H1 (cell line): ENCODE measurements at regions not wholly inside any gene's neighbourhood (a gene's known extent, or its start where the extent isn't known, plus 50 kb on each side); places are given as distances from the start of the nearest gene placed in this dataset.

Source experiments
- CTCF ChIA-PET: fragments of 300-600 bp; sonication (Branson Sonifier 250); formaldehyde crosslinking; loops from one replicate; lab custom pipeline; 2021; ENCODE audit not compliant: partially characterized antibody; lab: Charles Lee
- POLR2A ChIA-PET: fragments of 300-600 bp; sonication (Branson Sonifier 250); formaldehyde crosslinking; loops from one replicate; lab custom pipeline; 2021; ENCODE audit warnings: inconsistent platforms; ENCODE audit not compliant: partially characterized antibody; lab: Charles Lee
- DNase-seq, 2 experiments: peaks; one replicate each; pipeline versions ENCODE4 v3.0.0 to v3.0.0-alpha.2; 2010 to 2022; ENCODE audit warnings: low spot score in 2 of 2, low read depth in 1 of 2, mixed read lengths in 1 of 2
- FAIRE-seq: peaks from 2 replicates; lab custom pipeline; 2011; peaks lifted over from hg19 to GRCh38; lab: Jason Lieb, UNC
- H2AFZ ChIP-seq: 2 replicates; pipeline ENCODE4 v1.8.1; 2012; ENCODE audit warnings: low read length, inconsistent platforms
- H2AK5ac ChIP-seq: 2 replicates; pipeline ENCODE4 v1.6.1; 2013; ENCODE audit warnings: low read depth, low read length
- H2BK120ac ChIP-seq: replicated peaks from 2 replicates; pipeline ENCODE3; 2013; ENCODE audit warnings: low read depth, low read length, inconsistent platforms
- H2BK12ac ChIP-seq: 2 replicates; pipeline ENCODE4 v1.6.1; 2013; ENCODE audit warnings: low read depth, low read length
- H2BK15ac ChIP-seq: 2 replicates; pipeline ENCODE4 v1.6.1; 2013; ENCODE audit warnings: low read length
- H2BK20ac ChIP-seq: 2 replicates; pipeline ENCODE4 v1.6.1; 2013; ENCODE audit warnings: low read length
- H2BK5ac ChIP-seq: 2 replicates; pipeline ENCODE4 v1.6.1; 2013; ENCODE audit warnings: low read depth, low read length
- H3K14ac ChIP-seq: 2 replicates; pipeline ENCODE4 v1.6.1; 2013; ENCODE audit warnings: inconsistent platforms; ENCODE audit not compliant: insufficient read length
- H3K18ac ChIP-seq: 2 replicates; pipeline ENCODE4 v1.6.1; 2013; ENCODE audit warnings: low read length; ENCODE audit errors: extremely low read depth
- H3K23ac ChIP-seq: 2 replicates; pipeline ENCODE4 v1.6.1; 2013; ENCODE audit warnings: inconsistent platforms; ENCODE audit not compliant: insufficient read length
- H3K23me2 ChIP-seq: 2 replicates; pipeline ENCODE4 v1.6.1; 2013; ENCODE audit warnings: low read depth, low read length
- H3K27ac ChIP-seq: 2 replicates; pipeline ENCODE4 v1.6.1; 2011; ENCODE audit warnings: low read depth, low read length, inconsistent platforms
- H3K27me3 ChIP-seq, 4 experiments: replicated peaks in 1 of 4; 1 replicate in 1 of 4; 2 replicates in 3 of 4; pipeline versions ENCODE4 v1.6.1 to v1.8.1; 2011 to 2013; ENCODE audit warnings: low read length in 3 of 4, mild to moderate bottlenecking in 3 of 4, inconsistent platforms in 2 of 4, mixed read lengths in 2 of 4, moderate library complexity in 1 of 4; ENCODE audit not compliant: control insufficient read depth in 3 of 4, insufficient read depth in 3 of 4; ENCODE audit errors: extremely low read depth in 1 of 4
- H3K36me3 ChIP-seq, 4 experiments: 2 replicates each; pipeline versions ENCODE4 v1.6.1 to v1.8.1; 2011 to 2013; ENCODE audit warnings: mild to moderate bottlenecking in 4 of 4, low read length in 3 of 4, moderate library complexity in 2 of 4, control low read depth in 1 of 4, inconsistent platforms in 1 of 4; ENCODE audit not compliant: insufficient read depth in 4 of 4, control insufficient read depth in 2 of 4
- H3K4ac ChIP-seq: replicated peaks from 2 replicates; pipeline ENCODE3; 2013; ENCODE audit warnings: low read length, low read depth, mixed read lengths, inconsistent platforms; ENCODE audit not compliant: insufficient read length
- H3K4me1 ChIP-seq, 4 experiments: replicated peaks in 1 of 4; 1 replicate in 1 of 4; 2 replicates in 3 of 4; pipeline versions ENCODE4 v1.6.1 to v1.8.1; 2011 to 2013; ENCODE audit warnings: low read length in 3 of 4, inconsistent platforms in 2 of 4, mixed read lengths in 1 of 4; ENCODE audit not compliant: insufficient read depth in 4 of 4, control insufficient read depth in 3 of 4
- H3K4me2 ChIP-seq, 2 experiments: 2 replicates each; pipeline versions ENCODE4 v1.6.1 to v1.8.1; 2011 to 2013; ENCODE audit warnings: low read depth in 2 of 2, low read length in 2 of 2, control low read depth in 1 of 2, inconsistent platforms in 1 of 2, mild to moderate bottlenecking in 1 of 2; ENCODE audit not compliant: insufficient read depth in 1 of 2
- H3K4me3 ChIP-seq, 4 experiments: fragments of 200-600, 300-600 bp in 1 of 4; sonication (generic), shearing (Covaris generic), sonication (Bioruptor Twin) in 1 of 4; 2 replicates each; pipeline versions ENCODE4 v1.5.1 to v1.8.1; 2011 to 2016; ENCODE audit warnings: low read length in 4 of 4, low read depth in 3 of 4, control low read depth in 2 of 4, inconsistent platforms in 2 of 4, mild to moderate bottlenecking in 2 of 4, mixed read lengths in 1 of 4, moderate library complexity in 1 of 4; ENCODE audit not compliant: insufficient read depth in 2 of 4; ENCODE audit errors: extremely low read depth in 1 of 4
- H3K56ac ChIP-seq: replicated peaks from 2 replicates; pipeline ENCODE3; 2013; ENCODE audit warnings: low read depth, mild to moderate bottlenecking, mixed read lengths, low read length, inconsistent platforms; ENCODE audit not compliant: insufficient read length
- H3K79me1 ChIP-seq: 2 replicates; pipeline ENCODE4 v1.6.1; 2013; ENCODE audit warnings: low read depth, low read length, control low read depth
- H3K79me2 ChIP-seq, 2 experiments: 2 replicates each; pipeline versions ENCODE4 v1.6.1 to v1.8.1; 2012 to 2013; ENCODE audit warnings: low read length in 2 of 2, mild to moderate bottlenecking in 2 of 2, inconsistent platforms in 1 of 2; ENCODE audit not compliant: insufficient read depth in 2 of 2, control insufficient read depth in 1 of 2
- H3K9ac ChIP-seq, 4 experiments: replicated peaks in 1 of 4; 1 replicate in 1 of 4; 2 replicates in 3 of 4; pipeline versions ENCODE4 v1.6.1 to v1.8.1; 2011 to 2013; ENCODE audit warnings: low read depth in 3 of 4, low read length in 3 of 4, control low read depth in 2 of 4, mild to moderate bottlenecking in 2 of 4, moderate library complexity in 2 of 4, inconsistent platforms in 1 of 4; ENCODE audit errors: extremely low read depth in 1 of 4
- H3K9me3 ChIP-seq, 2 experiments: 2 replicates each; pipeline versions ENCODE4 v1.6.1 to v1.8.1; 2012 to 2013; ENCODE audit warnings: mild to moderate bottlenecking in 2 of 2, moderate library complexity in 2 of 2, control low read depth in 1 of 2, inconsistent platforms in 1 of 2, low read depth in 1 of 2, low read length in 1 of 2, mixed read lengths in 1 of 2; ENCODE audit not compliant: insufficient read depth in 2 of 2
- H4K20me1 ChIP-seq, 2 experiments: replicated peaks in 1 of 2; 2 replicates each; pipeline versions ENCODE3 to v1.8.1; 2011 to 2013; ENCODE audit warnings: inconsistent platforms in 2 of 2, low read length in 2 of 2, mild to moderate bottlenecking in 1 of 2; ENCODE audit not compliant: insufficient read depth in 2 of 2, control insufficient read depth in 1 of 2
- H4K5ac ChIP-seq: 2 replicates; pipeline ENCODE4 v1.6.1; 2013; ENCODE audit warnings: low read length, low read depth, mixed read lengths, inconsistent platforms; ENCODE audit not compliant: insufficient read length
- H4K8ac ChIP-seq: 2 replicates; pipeline ENCODE4 v1.8.0; 2013; ENCODE audit warnings: mild to moderate bottlenecking, moderate library complexity, low read length, inconsistent platforms; ENCODE audit not compliant: insufficient read depth; ENCODE audit errors: extremely low read depth
- H4K91ac ChIP-seq: replicated peaks from 2 replicates; pipeline ENCODE3; 2013; ENCODE audit warnings: low read length, mixed read lengths, inconsistent platforms; ENCODE audit not compliant: insufficient read length
- ATF3 ChIP-seq: IDR thresholded peaks from 2 replicates; pipeline ENCODE4 v1.6.1; 2011; ENCODE audit warnings: low read depth, mild to moderate bottlenecking, low read length; ENCODE audit not compliant: insufficient read depth
- CREB1 ChIP-seq: IDR thresholded peaks from 2 replicates; pipeline ENCODE4 v1.6.1; 2012; ENCODE audit warnings: inconsistent platforms
- POLR2AphosphoS5 ChIP-seq: IDR thresholded peaks from 2 replicates; pipeline ENCODE4 v1.6.1; 2011; ENCODE audit warnings: low read depth, low read length
- SP4 ChIP-seq: IDR thresholded peaks from 2 replicates; pipeline ENCODE4 v1.6.1; 2012; ENCODE audit warnings: low read length, inconsistent platforms
- WGBS, 2 experiments: shearing (Covaris generic) in 1 of 2; methylation state at CpG; one replicate each; pipeline versions ENCODE4 v1.1.6 to v1.1.7; 2013 to 2015; ENCODE audit warnings: low lambda C conversion rate in 2 of 2, mixed read lengths in 2 of 2, inconsistent platforms in 1 of 2, low coverage in 1 of 2, missing lambda C conversion rate in 1 of 2; ENCODE audit not compliant: insufficient replicate concordance in 2 of 2, insufficient coverage in 1 of 2, insufficient read length in 1 of 2; ENCODE audit errors: extremely low coverage in 1 of 2, missing lambda C conversion rate in 1 of 2; 5-methylcytosine and 5-hydroxymethylcytosine counted together
- TF ChIP-seq, protein P1 (sequence below): IDR thresholded peaks from 2 replicates; pipeline ENCODE4 v1.6.1; 2012; ENCODE audit warnings: low read length, inconsistent platforms

DNA sequence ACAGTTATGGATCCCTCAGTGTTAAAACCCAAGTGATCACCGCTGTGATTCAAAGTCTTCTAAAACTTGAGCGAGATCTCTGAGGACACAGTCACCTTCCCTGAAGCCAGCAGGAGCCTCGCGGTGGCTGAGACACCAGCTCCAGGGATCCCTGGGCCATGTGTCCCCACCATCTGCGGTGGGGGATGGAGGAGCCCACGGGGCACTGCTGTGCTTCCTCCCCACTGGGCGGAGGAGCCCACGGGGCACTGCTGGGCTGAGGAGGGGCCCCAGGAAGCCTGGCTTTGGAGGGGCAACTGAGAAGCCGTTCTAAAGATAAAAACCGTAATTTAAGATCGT lies 65.7 kb upstream of the METRNL start:
- H3K9me3 ChIP-seq = peaks cover 0 to 7% of the 10 kb centered on the region in 2 experiments; a peak in 2 of 4 replicates
- no peaks in the 10 kb centered on the region for H3K79me2 ChIP-seq
- ChIA-PET POLR2A (no interaction called here), CTCF (interaction anchor here (1.4 kb wide), 1 partner anchor 9 kb away, joined by 3 read pairs; no protein-coding TSS in a partner anchor)
- no peak overlapping the region for H3K23ac ChIP-seq
- H4K20me1 ChIP-seq = no peaks in the 10 kb centered on the region
- no peaks in the 10 kb centered on the region for H3K36me3 ChIP-seq
- 87% methylated on average over 11 of the region's 11 CpGs; no CpG with 5 or more reads in 1 of the 2 experiments for WGBS, 2 experiments
- H3K27ac ChIP-seq = no peak overlapping the region
- H3K18ac ChIP-seq = no peak overlapping the region
- no peaks in the 10 kb centered on the region; the same call in 1 of the 2 replicates for H3K79me1 ChIP-seq
- H2AK5ac ChIP-seq = no peak overlapping the region
- H3K4ac ChIP-seq = no peak overlapping the region
- no peak overlapping the region for H4K91ac ChIP-seq
- H4K5ac ChIP-seq = no peak overlapping the region
- H3K14ac ChIP-seq = no peak overlapping the region
- H3K56ac ChIP-seq = no peak overlapping the region
- H3K23me2 ChIP-seq = no peaks in the 10 kb centered on the region; the same call in 1 of the 2 replicates
- no peak overlapping the region for H2BK12ac ChIP-seq
- DNase-seq (no peak), FAIRE-seq (no peak)
- H2AFZ ChIP-seq = no peak overlapping the region
- H2BK120ac ChIP-seq = no peak overlapping the region
- peak overlapping the region; percentile 5; the same call in 1 of the 2 replicates for H4K8ac ChIP-seq
- H2BK20ac ChIP-seq = no peak overlapping the region
- no peak overlapping the region for H3K4me2 ChIP-seq
- peaks cover 0 to 13% (median 7%) of the 10 kb centered on the region in 4 experiments; a peak in 5 of 7 replicates for H3K4me1 ChIP-seq
- no peak overlapping the region for H3K4me3 ChIP-seq
- no peak overlapping the region for H2BK15ac ChIP-seq
- H3K27me3 ChIP-seq = no peaks in the 10 kb centered on the region
- H2BK5ac ChIP-seq = no peak overlapping the region
- no peak for TF ChIP-seq POLR2AphosphoS5
- TF ChIP-seq ATF3 = no peak
- no peak for TF ChIP-seq CREB1
- TF ChIP-seq SP4 = no peak
- TF ChIP-seq, protein P1, sequence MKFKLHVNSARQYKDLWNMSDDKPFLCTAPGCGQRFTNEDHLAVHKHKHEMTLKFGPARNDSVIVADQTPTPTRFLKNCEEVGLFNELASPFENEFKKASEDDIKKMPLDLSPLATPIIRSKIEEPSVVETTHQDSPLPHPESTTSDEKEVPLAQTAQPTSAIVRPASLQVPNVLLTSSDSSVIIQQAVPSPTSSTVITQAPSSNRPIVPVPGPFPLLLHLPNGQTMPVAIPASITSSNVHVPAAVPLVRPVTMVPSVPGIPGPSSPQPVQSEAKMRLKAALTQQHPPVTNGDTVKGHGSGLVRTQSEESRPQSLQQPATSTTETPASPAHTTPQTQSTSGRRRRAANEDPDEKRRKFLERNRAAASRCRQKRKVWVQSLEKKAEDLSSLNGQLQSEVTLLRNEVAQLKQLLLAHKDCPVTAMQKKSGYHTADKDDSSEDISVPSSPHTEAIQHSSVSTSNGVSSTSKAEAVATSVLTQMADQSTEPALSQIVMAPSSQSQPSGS = no peak
- no peak overlapping the region for H3K9ac ChIP-seq
